T-helper 1 cell treated with Interleukin-12 subunit alpha and Interleukin-12 subunit beta and Interleukin-4 antibody, amounts not matched to agents 30 μg/mL and 1 μg/mL, for 36 hours (primary cell): ENCODE measurements at regions not wholly inside any gene's neighbourhood (a gene's known extent, or its start where the extent isn't known, plus 50 kb on each side); places are given as distances from the start of the nearest gene placed in this dataset.
"Not testable (repeated sequence)": the region's sequence is repeated elsewhere in the genome, so short reads cannot be mapped to it uniquely, and the experiment has no call there.

Experiments
- H3K27ac Mint-ChIP-seq: one replicate; pipeline ENCODE4 v1.8.0; 2021; ENCODE audit warnings: mild to moderate bottlenecking, mixed read lengths
- H3K27me3 Mint-ChIP-seq: one replicate; pipeline ENCODE4 v1.8.0; 2021; ENCODE audit warnings: low read depth, mixed read lengths
- H3K36me3 Mint-ChIP-seq: one replicate; pipeline ENCODE4 v1.8.0; 2021; ENCODE audit warnings: low read depth, mixed read lengths
- H3K4me1 Mint-ChIP-seq: one replicate; pipeline ENCODE4 v1.8.0; 2021; ENCODE audit warnings: low read depth, mixed read lengths
- H3K4me3 Mint-ChIP-seq: one replicate; pipeline ENCODE4 v1.8.0; 2021; ENCODE audit warnings: mild to moderate bottlenecking, moderate library complexity, mixed read lengths
- H3K9me3 Mint-ChIP-seq: one replicate; pipeline ENCODE4 v1.8.0; 2021; ENCODE audit warnings: mixed read lengths

DNA sequence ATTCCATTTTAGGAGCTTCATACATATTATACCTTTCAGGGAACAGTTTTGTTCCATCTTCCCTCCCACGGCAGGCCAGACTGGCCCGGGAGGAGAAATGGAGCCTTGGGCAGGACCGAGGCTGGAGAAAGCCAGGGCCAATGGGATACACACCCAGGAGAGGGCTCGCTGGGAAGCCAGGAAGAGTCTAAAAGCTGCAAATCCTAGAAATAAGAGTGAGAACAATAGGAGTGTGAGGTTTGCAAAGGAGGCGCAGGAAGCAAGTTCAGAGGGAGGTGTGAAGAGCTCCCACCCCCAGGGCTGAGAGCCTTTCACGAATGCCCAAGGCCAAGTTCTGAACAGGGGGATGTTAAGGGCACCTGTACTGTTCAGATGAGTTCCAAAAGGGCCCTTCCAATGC lies 67.5 kb upstream of the CPSF6 start:
- Mint-ChIP-seq H3K9me3 (no peaks in the 10 kb centered on the region), H3K27ac (no peak overlapping the region), H3K27me3 (no peaks in the 10 kb centered on the region), H3K36me3 (no peaks in the 10 kb centered on the region), H3K4me3 (no peak overlapping the region), H3K4me1 (no peaks in the 10 kb centered on the region)

DNA sequence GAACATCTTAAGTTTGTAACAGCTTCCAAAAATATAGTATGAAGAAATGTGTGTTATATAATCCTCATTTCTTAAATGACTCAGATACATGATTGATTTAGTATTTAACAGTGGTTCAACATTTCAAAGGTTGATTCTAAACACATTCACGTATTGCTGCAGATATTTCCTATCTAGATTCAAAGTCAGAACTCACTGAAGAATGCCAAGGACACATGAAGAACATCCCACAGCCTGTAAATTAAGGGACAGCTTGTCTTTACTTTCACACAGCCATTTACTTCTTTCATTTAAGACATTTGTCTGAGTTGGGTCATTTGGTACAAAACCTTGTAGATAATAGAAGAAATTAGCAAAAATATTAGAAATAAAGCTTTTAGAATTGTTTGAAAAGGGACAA lies 66.9 kb upstream of the CPSF6 start:
- Mint-ChIP-seq H3K27ac (no peak overlapping the region), H3K4me1 (no peaks in the 10 kb centered on the region), H3K4me3 (no peak overlapping the region), H3K36me3 (no peaks in the 10 kb centered on the region), H3K27me3 (no peaks in the 10 kb centered on the region), H3K9me3 (no peaks in the 10 kb centered on the region)

DNA sequence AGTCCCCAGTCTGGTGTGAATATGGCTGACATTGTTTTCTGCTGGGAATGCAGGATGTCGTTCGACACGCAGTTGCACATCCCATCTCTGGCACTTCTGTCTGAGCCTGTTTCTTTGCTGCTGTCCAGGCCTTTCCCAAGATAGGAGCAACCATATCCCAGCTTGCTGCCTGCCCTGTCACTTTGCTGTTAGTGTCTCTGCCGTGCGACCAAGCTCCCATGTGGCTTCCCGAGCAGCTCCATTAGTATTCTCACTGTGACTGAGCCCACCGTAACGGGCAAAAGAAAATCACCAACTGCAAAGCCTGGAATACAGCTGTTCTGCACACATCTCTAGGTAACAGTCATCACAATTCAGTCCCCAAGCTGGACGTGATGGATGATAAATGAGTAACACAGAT lies 66.0 kb upstream of the CPSF6 start:
- H3K36me3 Mint-ChIP-seq = no peaks in the 10 kb centered on the region
- H3K27me3 Mint-ChIP-seq = no peaks in the 10 kb centered on the region
- H3K4me3 Mint-ChIP-seq = no peak overlapping the region
- no peak overlapping the region for H3K27ac Mint-ChIP-seq
- no peaks in the 10 kb centered on the region for H3K9me3 Mint-ChIP-seq
- H3K4me1 Mint-ChIP-seq = no peaks in the 10 kb centered on the region

DNA sequence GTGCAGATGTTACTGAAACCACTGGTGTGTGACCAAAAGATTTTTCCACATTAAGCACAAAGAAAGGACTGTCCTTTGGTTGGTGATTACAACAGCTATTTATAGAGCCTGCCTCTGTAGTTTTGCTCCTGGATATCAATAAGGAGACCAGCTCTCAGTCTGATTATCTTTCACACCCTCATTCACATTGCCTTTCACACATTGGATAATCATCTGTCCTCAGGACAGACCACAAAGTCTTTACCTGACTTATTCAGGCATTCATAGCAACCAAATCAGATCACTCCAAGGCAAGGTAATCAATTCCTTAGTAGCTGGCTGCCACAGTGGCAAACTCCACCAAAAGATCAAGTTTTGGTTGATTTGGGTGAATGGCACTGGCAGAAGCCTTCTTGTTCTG lies 59.6 kb upstream of the CPSF6 start:
- Mint-ChIP-seq H3K4me3 (no peak overlapping the region), H3K4me1 (no peaks in the 10 kb centered on the region), H3K36me3 (no peaks in the 10 kb centered on the region), H3K27ac (no peak overlapping the region), H3K9me3 (no peaks in the 10 kb centered on the region), H3K27me3 (peaks cover 8% of the 10 kb centered on the region)

DNA sequence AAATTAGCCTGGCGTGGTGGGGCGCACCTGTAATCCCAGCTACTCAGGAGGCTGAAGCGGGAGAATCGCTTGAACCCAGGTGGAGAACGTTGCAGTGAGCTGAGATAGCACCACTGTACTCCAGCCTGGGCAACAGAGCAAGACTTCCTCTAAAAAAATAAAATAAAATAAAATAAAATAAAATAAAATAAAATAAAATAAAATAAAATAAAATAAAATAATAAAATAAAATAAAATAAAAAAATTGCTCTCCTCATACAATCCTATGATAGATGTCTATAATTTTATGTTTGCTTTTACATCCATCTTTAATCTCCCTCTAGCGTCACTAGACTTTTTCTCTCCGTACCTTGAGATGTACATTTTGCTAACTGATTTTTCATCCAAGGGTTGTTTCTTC lies 51.8 kb upstream of the CPSF6 start:
- not testable (repeated sequence) for H3K4me1 Mint-ChIP-seq, H3K36me3 Mint-ChIP-seq, H3K27ac Mint-ChIP-seq, H3K4me3 Mint-ChIP-seq, H3K27me3 Mint-ChIP-seq
- peaks cover 27% of the 10 kb centered on the region for H3K9me3 Mint-ChIP-seq

DNA sequence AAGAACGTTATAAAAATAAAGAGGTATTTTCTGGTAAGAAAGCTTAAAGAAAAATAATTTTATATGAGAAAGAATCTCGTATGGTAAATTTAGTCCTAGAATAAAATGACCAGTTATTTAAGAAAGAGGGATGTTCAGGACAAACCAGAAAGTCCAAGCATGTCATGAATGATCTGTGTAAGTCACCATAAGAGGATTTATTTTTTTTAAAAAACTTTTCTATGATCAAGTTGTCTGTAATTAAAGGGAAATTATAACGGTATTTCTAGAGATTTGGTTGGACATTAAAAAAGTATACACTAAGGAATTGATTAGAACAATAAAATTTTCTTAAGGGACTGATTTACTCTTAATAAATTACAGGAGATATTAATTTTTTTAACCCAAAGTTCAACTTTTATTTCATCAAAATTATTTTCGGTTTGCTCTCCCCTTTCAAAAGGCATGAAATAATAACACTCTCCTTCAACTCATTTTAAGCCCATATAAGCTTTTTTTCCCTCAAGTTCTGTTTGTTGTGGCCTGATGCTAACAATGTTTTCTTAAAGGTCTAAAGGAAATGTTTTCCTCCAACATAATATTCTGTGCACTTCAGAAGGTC lies 49.9 kb upstream of the CPSF6 start:
- no peaks in the 10 kb centered on the region for H3K4me1 Mint-ChIP-seq
- H3K4me3 Mint-ChIP-seq = no peak overlapping the region
- H3K36me3 Mint-ChIP-seq = peaks cover 5% of the 10 kb centered on the region
- H3K27ac Mint-ChIP-seq = no peak overlapping the region
- H3K9me3 Mint-ChIP-seq = peaks cover 27% of the 10 kb centered on the region
- peaks cover 4% of the 10 kb centered on the region for H3K27me3 Mint-ChIP-seq
